Choroid plexus epithelial cell (primary cell): ENCODE measurements at regions not wholly inside any gene's neighbourhood (a gene's known extent, or its start where the extent isn't known, plus 50 kb on each side); places are given as distances from the start of the nearest gene placed in this dataset.
"Not testable (repeated sequence)": the region's sequence is repeated elsewhere in the genome, so short reads cannot be mapped to it uniquely, and the experiment has no call there.

ENCODE experiments used
- DNase-seq: peaks from one replicate; pipeline ENCODE4 v3.0.0-alpha.2; 2010; ENCODE audit warnings: low read depth
- H3K4me3 ChIP-seq: 2 replicates; pipeline ENCODE4 v1.5.1; 2011; ENCODE audit warnings: low read depth, mild to moderate bottlenecking, control low read depth, low read length, moderate library complexity
- TF ChIP-seq, protein P1 (sequence below): conservative IDR thresholded peaks from 2 replicates; pipeline ENCODE4 v1.5.1; 2011; ENCODE audit warnings: low read depth, mild to moderate bottlenecking, control low read depth, inconsistent platforms, low read length, moderate library complexity

DNA sequence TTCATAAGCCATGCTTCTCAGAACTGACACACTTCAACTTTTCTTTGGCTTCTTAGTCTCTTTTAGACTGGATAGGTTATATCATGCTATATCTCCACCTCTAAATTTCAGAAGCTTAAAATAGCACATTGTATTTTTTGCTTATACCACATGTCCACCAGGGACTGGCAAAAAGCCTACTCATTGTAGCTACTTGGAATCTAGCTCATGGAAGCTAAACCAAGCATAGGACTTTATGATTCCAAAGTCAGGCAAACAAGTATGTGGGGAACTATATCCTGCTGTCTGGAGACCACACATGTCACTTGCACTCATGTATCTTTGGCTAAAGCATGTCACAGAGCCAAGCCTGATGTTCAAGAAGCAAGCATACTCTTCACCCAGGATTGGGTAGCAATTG lies 245.0 kb upstream of the RASGRP1 start:
- peak; percentile 44 for DNase-seq
- TF ChIP-seq, protein P1, sequence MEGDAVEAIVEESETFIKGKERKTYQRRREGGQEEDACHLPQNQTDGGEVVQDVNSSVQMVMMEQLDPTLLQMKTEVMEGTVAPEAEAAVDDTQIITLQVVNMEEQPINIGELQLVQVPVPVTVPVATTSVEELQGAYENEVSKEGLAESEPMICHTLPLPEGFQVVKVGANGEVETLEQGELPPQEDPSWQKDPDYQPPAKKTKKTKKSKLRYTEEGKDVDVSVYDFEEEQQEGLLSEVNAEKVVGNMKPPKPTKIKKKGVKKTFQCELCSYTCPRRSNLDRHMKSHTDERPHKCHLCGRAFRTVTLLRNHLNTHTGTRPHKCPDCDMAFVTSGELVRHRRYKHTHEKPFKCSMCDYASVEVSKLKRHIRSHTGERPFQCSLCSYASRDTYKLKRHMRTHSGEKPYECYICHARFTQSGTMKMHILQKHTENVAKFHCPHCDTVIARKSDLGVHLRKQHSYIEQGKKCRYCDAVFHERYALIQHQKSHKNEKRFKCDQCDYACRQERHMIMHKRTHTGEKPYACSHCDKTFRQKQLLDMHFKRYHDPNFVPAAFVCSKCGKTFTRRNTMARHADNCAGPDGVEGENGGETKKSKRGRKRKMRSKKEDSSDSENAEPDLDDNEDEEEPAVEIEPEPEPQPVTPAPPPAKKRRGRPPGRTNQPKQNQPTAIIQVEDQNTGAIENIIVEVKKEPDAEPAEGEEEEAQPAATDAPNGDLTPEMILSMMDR: no peak
- H3K4me3 ChIP-seq: no peak overlapping the region

DNA sequence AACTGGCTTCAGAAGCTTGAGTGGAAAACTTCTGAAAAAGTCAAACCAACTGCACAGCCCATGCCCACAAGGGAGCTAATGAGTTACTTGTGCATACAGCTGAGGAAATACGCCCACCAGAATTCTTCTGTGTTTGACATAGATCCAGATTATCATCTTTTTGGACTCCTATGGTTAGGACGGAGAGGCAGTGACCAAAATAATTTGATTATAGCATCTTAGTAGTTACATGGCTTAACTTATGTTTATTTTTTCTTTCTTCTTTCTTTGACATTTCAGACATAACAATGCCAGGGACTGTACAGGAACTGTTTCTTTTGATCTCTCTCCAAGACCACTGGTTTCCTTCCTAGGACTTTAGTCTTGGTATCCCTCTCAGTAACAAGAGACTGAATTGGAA lies 246.1 kb upstream of the RASGRP1 start:
- TF ChIP-seq, protein P1: no peak
- H3K4me3 ChIP-seq: no peak overlapping the region
- DNase-seq: no peak

DNA sequence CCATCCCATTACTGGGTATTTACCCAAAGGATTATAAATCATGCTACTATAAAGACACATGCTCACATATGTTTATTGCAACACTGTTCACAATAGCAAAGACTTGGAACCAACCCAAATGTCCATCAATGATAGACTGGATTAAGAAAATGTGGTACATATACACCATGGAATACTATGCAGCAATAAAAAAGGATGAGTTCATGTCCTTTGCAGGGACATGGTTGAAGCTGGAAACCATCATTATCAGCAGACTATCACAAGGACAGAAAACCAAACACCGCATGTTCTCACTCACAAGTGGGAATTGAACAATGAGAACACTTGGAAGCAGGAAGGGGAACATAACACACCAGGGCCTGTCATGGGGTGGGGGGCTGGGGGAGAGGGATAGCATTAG lies 249.6 kb upstream of the RASGRP1 start:
- not testable (repeated sequence) for DNase-seq, H3K4me3 ChIP-seq

DNA sequence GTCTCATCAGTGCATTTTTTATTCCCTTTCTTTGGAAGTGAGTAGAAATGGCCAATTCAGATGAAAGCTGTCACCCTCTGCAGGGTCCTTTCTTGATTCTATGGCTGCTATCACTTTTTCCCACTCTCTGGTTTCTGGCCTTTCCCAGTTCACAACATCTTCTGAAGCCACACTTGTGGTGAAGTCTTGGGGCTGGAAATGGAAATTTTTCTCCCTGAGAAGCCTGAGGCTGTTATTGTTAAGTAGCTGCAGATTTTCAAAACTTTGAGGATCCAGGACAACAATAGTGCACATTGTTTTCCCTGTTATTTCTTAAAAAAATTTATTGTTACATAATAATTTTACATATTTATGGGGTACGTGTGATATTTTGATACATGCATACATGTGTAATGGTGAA lies 250.3 kb upstream of the RASGRP1 start:
- DNase-seq: no peak
- TF ChIP-seq, protein P1: no peak

DNA sequence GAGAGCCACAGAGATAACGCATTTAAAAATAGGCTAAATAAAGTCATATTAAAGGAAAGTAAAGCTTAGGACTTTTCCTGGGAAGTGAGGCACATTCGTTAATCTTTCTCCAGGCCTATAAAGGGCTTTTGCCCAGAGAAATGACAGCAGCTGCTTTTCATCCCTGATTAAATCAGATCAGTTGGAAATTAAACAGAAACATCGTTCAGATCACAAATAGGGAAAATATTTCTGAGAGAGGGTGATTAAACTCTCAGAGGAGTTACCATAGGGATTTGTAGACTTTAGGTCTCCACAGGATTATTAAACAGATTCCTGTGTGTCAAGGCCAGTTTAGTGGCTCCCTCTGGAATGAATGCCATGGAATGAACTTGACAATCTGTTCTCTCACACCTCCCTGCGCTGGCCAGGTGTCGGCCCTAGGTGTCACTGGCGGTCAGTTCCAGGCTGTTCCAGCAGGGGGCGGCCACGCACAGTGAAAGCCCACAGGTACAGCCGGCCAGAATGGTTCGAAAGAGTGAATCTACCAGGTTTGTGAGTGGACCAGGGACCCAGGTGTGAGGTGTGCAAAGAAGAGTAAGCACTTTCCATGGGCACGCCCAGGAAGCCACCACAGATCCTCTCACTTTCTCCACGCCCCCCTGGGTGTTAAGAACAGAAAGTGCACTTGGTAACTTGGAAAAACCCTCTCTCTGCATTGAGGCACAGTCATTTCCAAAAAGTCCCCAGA lies 253.0 kb upstream of the RASGRP1 start:
- TF ChIP-seq, protein P1: peak; percentile 100
- no peak overlapping the region for H3K4me3 ChIP-seq
- DNase-seq: peak; percentile 68

More for the DNA sequence above, 250.3 kb upstream of the RASGRP1 start:
- no peak overlapping the region for H3K4me3 ChIP-seq

DNA sequence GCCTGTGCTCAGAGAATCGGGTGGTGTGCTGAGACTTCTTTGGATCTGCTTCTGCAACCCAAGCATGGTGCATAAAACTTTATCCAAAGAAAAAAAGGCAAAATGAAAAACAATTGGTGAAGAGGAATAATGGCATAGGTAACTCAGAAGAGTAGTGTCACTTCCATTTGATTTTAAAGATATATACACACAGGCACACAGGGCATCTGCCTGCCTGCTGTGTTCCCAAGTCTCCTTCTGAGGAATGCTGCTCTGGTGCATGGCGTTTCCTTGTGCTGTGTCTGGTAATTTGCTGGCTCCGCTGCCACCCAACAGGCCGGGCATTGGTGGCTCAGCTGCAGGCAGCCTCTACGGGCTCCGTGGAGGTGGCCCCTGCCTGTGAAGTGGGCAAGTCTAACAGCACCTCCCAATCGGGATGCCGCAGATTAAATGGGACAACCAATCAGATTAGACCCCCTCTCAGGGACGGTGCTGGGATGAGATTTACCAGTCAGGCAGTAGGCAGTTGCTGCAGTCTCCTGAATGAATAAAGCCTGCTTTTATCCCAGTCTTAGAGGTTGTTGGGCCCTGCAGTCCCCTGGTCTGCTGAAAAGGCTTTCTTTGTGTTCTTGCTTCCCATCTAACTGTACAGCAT lies 253.7 kb upstream of the RASGRP1 start:
- TF ChIP-seq, protein P1: no peak
- DNase-seq: no peak
- H3K4me3 ChIP-seq: no peak overlapping the region

DNA sequence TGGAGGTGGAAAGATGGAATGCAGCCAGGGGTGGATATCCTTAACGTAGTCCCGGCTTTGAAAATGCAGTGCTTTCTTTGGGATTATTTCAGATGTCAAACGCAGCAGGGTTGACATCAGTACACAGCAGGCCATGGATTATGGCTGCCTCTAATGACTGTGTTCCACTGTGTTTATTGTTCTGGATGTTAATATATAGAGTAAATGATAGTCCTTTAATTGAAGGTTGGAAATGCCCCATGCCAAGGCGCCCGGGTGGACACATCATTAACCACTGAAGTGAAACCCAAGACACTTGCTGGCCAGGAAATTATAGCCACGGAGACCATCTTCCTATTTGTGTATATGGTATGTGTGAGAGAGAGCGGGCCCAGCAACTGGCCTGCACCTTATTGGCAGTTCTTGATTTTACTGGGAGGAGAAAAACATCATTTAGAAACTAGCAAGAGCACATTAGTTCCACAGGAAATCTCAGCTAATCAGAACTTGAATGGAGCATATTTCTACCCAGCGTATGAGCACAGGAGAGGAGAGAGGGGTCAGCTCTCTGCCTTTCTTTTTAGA lies 254.9 kb upstream of the RASGRP1 start:
- no peak for DNase-seq
- TF ChIP-seq, protein P1: no peak

More for the DNA sequence above, 254.9 kb upstream of the RASGRP1 start:
- no peak overlapping the region for H3K4me3 ChIP-seq
